Suprapubic skin (tissue), 4 donors: ENCODE measurements at regions not wholly inside any gene's neighbourhood (a gene's known extent, or its start where the extent isn't known, plus 50 kb on each side); places are given as distances from the start of the nearest gene placed in this dataset.

ENCODE experiments used
- DNase-seq, 2 donors: peaks; one replicate each; pipeline ENCODE4 v3.0.0-alpha.2; 2019; ENCODE audit warnings: low spot score in 2 of 2
- H3K27ac ChIP-seq: fragments of 200-600 bp; sonication (generic); one replicate; pipeline ENCODE4 v1.5.1; 2019
- H3K27me3 ChIP-seq: fragments of 200-600 bp; sonication (generic); one replicate; pipeline ENCODE4 v1.5.1; 2019
- H3K36me3 ChIP-seq: fragments of 200-600 bp; sonication (generic); one replicate; pipeline ENCODE4 v1.5.1; 2019
- H3K4me1 ChIP-seq: fragments of 200-600 bp; sonication (generic); one replicate; pipeline ENCODE4 v1.5.1; 2019
- H3K4me3 ChIP-seq: fragments of 200-600 bp; sonication (generic); one replicate; pipeline ENCODE4 v1.5.1; 2019; ENCODE audit warnings: mild to moderate bottlenecking
- H3K9me3 ChIP-seq: fragments of 200-600 bp; sonication (generic); one replicate; pipeline ENCODE4 v1.5.1; 2019
- CTCF ChIP-seq, 2 donors: fragments of 200-600 bp in 1 of 2; fragments of 450-650 bp in 1 of 2; sonication (generic) in 1 of 2; IDR thresholded peaks; one replicate each; pipeline ENCODE4 v1.5.1; 2016 to 2019; ENCODE audit warnings: antibody characterized with exemption in 2 of 2, mild to moderate bottlenecking in 1 of 2, moderate library complexity in 1 of 2
- EP300 ChIP-seq: sonication (generic); formaldehyde crosslinking; IDR thresholded peaks from one replicate; pipeline ENCODE4 v1.6.1; 2017; ENCODE audit warnings: antibody characterized with exemption
- POLR2A ChIP-seq, 2 donors: fragments of 450-650 bp; IDR thresholded peaks; one replicate each; pipeline ENCODE4 v1.6.1; 2017; ENCODE audit warnings: antibody characterized with exemption in 2 of 2, mild to moderate bottlenecking in 2 of 2, moderate library complexity in 2 of 2
- POLR2AphosphoS5 ChIP-seq, 3 donors: sonication (generic); formaldehyde crosslinking; IDR thresholded peaks; one replicate each; pipeline ENCODE4 v1.6.1; 2017; ENCODE audit warnings: antibody characterized with exemption in 3 of 3
- WGBS: methylation state at CpG from one replicate; pipeline ENCODE4 v1.1.5; 2018; 5-methylcytosine and 5-hydroxymethylcytosine counted together

- TF ChIP-seq POLR2A (IDR thresholded peaks at IDR 0.05) = no peak
- no peak for TF ChIP-seq EP300
- TF ChIP-seq POLR2AphosphoS5 (IDR thresholded peaks at IDR 0.05) = no peak
- no peak for TF ChIP-seq CTCF (IDR thresholded peaks at IDR 0.05)
- DNase-seq = no peak
- Histone ChIP-seq H3K27ac (no peak overlapping the region), H3K4me1 (no peaks in the 10 kb centered on the region), H3K9me3 (peaks cover 12% of the 10 kb centered on the region), H3K27me3 (no peaks in the 10 kb centered on the region), H3K4me3 (no peak overlapping the region), H3K36me3 (no peaks in the 10 kb centered on the region)
- 89% methylated on average over 2 of the region's 2 CpGs for WGBS
These were observed 326.5 kb downstream of the HAPSTR1 start for GRCh38 chr16:9417898-9418297.

- Histone ChIP-seq H3K4me1 (no peaks in the 10 kb centered on the region), H3K27ac (no peak overlapping the region), H3K36me3 (no peaks in the 10 kb centered on the region), H3K9me3 (peaks cover 12% of the 10 kb centered on the region), H3K27me3 (no peaks in the 10 kb centered on the region), H3K4me3 (no peak overlapping the region)
- no peak for DNase-seq
- 84% methylated on average over 3 of the region's 3 CpGs for WGBS
- TF ChIP-seq EP300 (no peak), POLR2A (IDR thresholded peaks at IDR 0.05) (no peak), POLR2AphosphoS5 (IDR thresholded peaks at IDR 0.05) (no peak), CTCF (IDR thresholded peaks at IDR 0.05) (no peak)
These were observed 327.7 kb downstream of the HAPSTR1 start for GRCh38 chr16:9419161-9419560.

GRCh38 chr16:9422762-9423513 is 331.5 kb downstream of the HAPSTR1 start:
- H3K27me3 ChIP-seq = no peaks in the 10 kb centered on the region
- TF ChIP-seq POLR2A (IDR thresholded peaks at IDR 0.05) (no peak), CTCF (IDR thresholded peaks at IDR 0.05) (no peak), POLR2AphosphoS5 (IDR thresholded peaks at IDR 0.05) (no peak), EP300 (no peak)
- H3K4me1 ChIP-seq = no peaks in the 10 kb centered on the region
- H3K27ac ChIP-seq = no peak overlapping the region
- H3K9me3 ChIP-seq = peaks cover 5% of the 10 kb centered on the region
- DNase-seq = no peak
- WGBS = 45% methylated on average over 7 of the region's 7 CpGs
- H3K4me3 ChIP-seq = no peak overlapping the region
- no peaks in the 10 kb centered on the region for H3K36me3 ChIP-seq

- DNase-seq = no peak
- no peaks in the 10 kb centered on the region for H3K27me3 ChIP-seq
- H3K4me3 ChIP-seq = no peak overlapping the region
- WGBS = 54% methylated on average over 3 of the region's 3 CpGs
- TF ChIP-seq CTCF (IDR thresholded peaks at IDR 0.05) = no peak
- no peak for TF ChIP-seq POLR2AphosphoS5 (IDR thresholded peaks at IDR 0.05)
- no peak for TF ChIP-seq POLR2A (IDR thresholded peaks at IDR 0.05)
- no peak for TF ChIP-seq EP300
- no peaks in the 10 kb centered on the region for H3K9me3 ChIP-seq
- H3K27ac ChIP-seq = no peak overlapping the region
- no peaks in the 10 kb centered on the region for H3K36me3 ChIP-seq
- H3K4me1 ChIP-seq = no peaks in the 10 kb centered on the region
These were observed 333.8 kb downstream of the HAPSTR1 start for GRCh38 chr16:9425236-9425635.

- Histone ChIP-seq H3K36me3 (no peaks in the 10 kb centered on the region), H3K9me3 (no peaks in the 10 kb centered on the region), H3K4me1 (no peaks in the 10 kb centered on the region), H3K4me3 (no peak overlapping the region), H3K27ac (no peak overlapping the region), H3K27me3 (no peaks in the 10 kb centered on the region)
- TF ChIP-seq CTCF (IDR thresholded peaks at IDR 0.05) (no peak), POLR2AphosphoS5 (IDR thresholded peaks at IDR 0.05) (no peak), EP300 (no peak), POLR2A (IDR thresholded peaks at IDR 0.05) (no peak)
- WGBS = 80% methylated on average over 7 of the region's 7 CpGs
- DNase-seq = no peak
These were observed 337.0 kb downstream of the HAPSTR1 start for GRCh38 chr16:9428355-9429005.
